Uterus (tissue), 3 donors: ENCODE measurements at regions not wholly inside any gene's neighbourhood (a gene's known extent, or its start where the extent isn't known, plus 50 kb on each side); places are given as distances from the start of the nearest gene placed in this dataset.

Experiments
- DNase-seq, 2 donors: peaks; one replicate each; pipeline ENCODE4 v3.0.0-alpha.2; 2019 to 2020
- H3K27ac ChIP-seq, 2 donors: fragments of 200-600 bp; sonication (generic); 1 replicate in 1 of 2; 2 replicates in 1 of 2; pipeline ENCODE4 v1.5.1; 2016 to 2018
- H3K27me3 ChIP-seq, 2 donors: fragments of 200-600 bp; sonication (generic); one replicate each; pipeline ENCODE4 v1.5.1; 2018 to 2019; ENCODE audit warnings: control low read depth in 1 of 2
- H3K36me3 ChIP-seq, 2 donors: fragments of 200-600 bp; sonication (generic); one replicate each; pipeline ENCODE4 v1.5.1; 2019; ENCODE audit warnings: control low read depth in 1 of 2
- H3K4me1 ChIP-seq, 2 donors: fragments of 200-600 bp; sonication (generic); one replicate each; pipeline ENCODE4 v1.5.1; 2018 to 2019; ENCODE audit warnings: control low read depth in 1 of 2
- H3K4me3 ChIP-seq, 2 donors: fragments of 200-600 bp; sonication (generic); 1 replicate in 1 of 2; 2 replicates in 1 of 2; pipeline ENCODE4 v1.5.1; 2018 to 2019; ENCODE audit warnings: mild to moderate bottlenecking in 1 of 2
- H3K9me3 ChIP-seq, 2 donors: fragments of 200-600 bp; sonication (generic); one replicate each; pipeline ENCODE4 v1.5.1; 2019; ENCODE audit warnings: control low read depth in 1 of 2
- CTCF ChIP-seq, 4 experiments: fragments of 200-600 bp in 2 of 4; fragments of 450-650 bp in 2 of 4; sonication (generic) in 2 of 4; IDR thresholded peaks; one replicate each; pipeline ENCODE4 v1.5.1; 2016 to 2019; ENCODE audit warnings: antibody characterized with exemption in 4 of 4, mild to moderate bottlenecking in 2 of 4, moderate library complexity in 1 of 4
- POLR2A ChIP-seq, 2 donors: fragments of 450-650 bp; IDR thresholded peaks; one replicate each; pipeline ENCODE4 v1.6.1; 2016; ENCODE audit warnings: antibody characterized with exemption in 2 of 2, mild to moderate bottlenecking in 1 of 2, moderate library complexity in 1 of 2
- intact Hi-C: fragments of 100-400 bp; cut with DNase I; formaldehyde crosslinking; loops from one replicate; pipeline ENCODE4 v1.15.1; 2023; ENCODE audit warnings: low total_unique reads
- donor health status: DM: yes; HTN: yes; CAD: no.

DNA sequence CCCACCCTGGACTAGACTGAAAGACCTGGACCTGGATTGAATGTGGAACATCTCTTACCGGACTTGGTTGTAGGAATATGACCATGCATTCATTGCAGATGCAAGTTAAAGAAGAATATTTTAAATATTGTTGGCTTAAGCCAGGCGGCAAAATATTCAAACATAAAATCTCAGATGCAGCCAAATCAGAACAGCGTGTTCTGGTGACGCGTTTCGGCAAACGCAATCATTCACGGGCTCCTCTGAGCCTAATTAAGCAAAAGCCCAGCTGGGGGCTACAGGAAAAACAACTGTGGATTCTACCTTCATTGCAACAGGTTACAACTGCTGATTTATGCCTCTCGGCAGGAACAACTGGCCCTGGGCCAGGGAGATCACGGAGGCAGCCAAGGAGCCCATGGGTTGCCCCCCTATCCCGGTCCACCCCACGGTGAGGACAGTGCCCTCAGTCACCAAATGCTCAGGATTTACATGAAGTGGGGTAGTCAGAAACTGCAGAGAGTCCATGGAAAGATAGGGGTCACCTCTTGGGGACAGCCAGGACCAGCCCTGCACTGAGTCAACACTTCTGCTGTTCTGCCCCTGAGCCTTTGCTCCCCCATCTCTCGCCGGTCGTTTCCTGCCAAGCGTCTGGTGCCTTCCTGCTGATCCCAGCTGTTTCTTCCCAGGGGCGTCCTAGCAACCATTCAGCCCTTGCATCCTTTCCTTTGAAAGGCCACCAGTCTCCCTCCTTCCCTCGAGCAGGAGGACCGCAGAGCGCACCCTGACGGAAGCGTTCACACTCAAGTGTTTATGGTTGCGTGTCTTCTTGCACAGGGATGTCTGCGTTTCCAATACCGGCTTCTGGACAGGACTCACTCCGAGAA, 64.4 kb upstream of the SFMBT2 start:
- Histone ChIP-seq H3K4me1 (no peaks in the 10 kb centered on the region), H3K4me3 (no peak overlapping the region), H3K27me3 (no peaks in the 10 kb centered on the region), H3K36me3 (no peaks in the 10 kb centered on the region), H3K9me3 (no peaks in the 10 kb centered on the region), H3K27ac (no peak overlapping the region)
- peak in 1 of 2 donors; percentile 31 for DNase-seq
- intact Hi-C loops, result no loop called here
- TF ChIP-seq CTCF (IDR thresholded peaks at IDR 0.05) (no peak), POLR2A (IDR thresholded peaks at IDR 0.05) (no peak)

GRCh38 chr10:7474388-7474787, 63.6 kb upstream of the SFMBT2 start:
- no peak overlapping the region for H3K4me3 ChIP-seq
- H3K36me3 ChIP-seq, result no peaks in the 10 kb centered on the region
- H3K27ac ChIP-seq, result no peak overlapping the region
- DNase-seq, result no peak
- H3K9me3 ChIP-seq, result no peaks in the 10 kb centered on the region
- H3K4me1 ChIP-seq, result no peaks in the 10 kb centered on the region
- TF ChIP-seq CTCF (IDR thresholded peaks at IDR 0.05), result no peak
- no peak for TF ChIP-seq POLR2A (IDR thresholded peaks at IDR 0.05)
- intact Hi-C loops, result no loop called here
- no peaks in the 10 kb centered on the region for H3K27me3 ChIP-seq

DNA sequence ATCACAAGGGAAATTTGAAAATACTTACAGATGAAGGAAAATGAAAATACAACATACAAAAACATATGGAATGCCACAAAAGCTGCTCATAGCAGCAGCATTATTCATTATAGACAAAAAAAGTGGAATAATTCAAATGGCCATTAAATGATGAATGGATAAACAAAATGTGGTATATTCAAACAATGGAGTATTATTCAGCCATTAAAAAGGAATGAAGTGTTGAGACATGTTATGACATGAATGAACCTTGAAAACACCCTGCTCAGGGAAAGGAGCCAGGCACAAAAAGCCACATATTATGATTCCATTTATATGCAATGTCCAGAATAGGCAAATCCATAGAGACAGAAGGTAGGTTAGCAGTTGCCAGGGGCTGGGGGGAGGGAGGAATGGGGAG, 62.6 kb upstream of the SFMBT2 start:
- Histone ChIP-seq H3K4me1 (no peaks in the 10 kb centered on the region), H3K27me3 (no peaks in the 10 kb centered on the region), H3K36me3 (no peaks in the 10 kb centered on the region), H3K9me3 (no peaks in the 10 kb centered on the region), H3K4me3 (no peak overlapping the region), H3K27ac (no peak overlapping the region)
- TF ChIP-seq CTCF (IDR thresholded peaks at IDR 0.05) (no peak), POLR2A (IDR thresholded peaks at IDR 0.05) (no peak)
- DNase-seq, result no peak
- intact Hi-C loops, result no loop called here

DNA sequence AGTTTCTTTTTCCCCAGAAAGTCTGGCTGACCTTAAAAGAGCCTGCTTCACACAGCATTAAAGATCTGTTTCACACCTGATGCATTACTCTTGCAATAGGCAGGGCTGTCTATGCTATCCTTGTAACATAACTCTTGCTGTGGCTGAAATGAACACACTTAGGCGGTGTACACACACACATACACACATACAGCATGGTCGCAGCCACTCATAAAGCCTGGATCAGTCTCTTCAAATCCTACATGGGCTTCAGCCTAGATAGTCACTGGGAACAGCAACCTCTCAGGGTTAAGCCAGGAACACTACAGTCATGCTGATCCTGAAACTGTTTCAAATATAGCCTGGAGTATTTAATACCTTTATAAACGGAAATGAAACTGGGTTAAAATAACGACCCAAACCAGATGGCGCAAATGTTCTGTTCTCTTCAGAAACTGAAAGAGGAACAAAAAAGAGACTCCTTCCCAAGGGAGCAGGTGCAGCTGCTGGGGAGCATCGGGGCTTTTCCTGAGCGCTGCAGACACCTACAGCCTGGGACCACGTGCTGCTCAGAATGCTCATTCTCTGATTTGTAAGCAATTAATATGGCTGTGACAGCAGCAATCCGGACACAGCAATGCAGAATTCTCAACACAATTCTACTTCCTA, 61.0 kb upstream of the SFMBT2 start:
- Histone ChIP-seq H3K27me3 (no peaks in the 10 kb centered on the region), H3K27ac (no peak overlapping the region), H3K4me1 (no peaks in the 10 kb centered on the region), H3K4me3 (no peak overlapping the region), H3K9me3 (no peaks in the 10 kb centered on the region), H3K36me3 (no peaks in the 10 kb centered on the region)
- TF ChIP-seq CTCF (IDR thresholded peaks at IDR 0.05) (no peak), POLR2A (IDR thresholded peaks at IDR 0.05) (no peak)
- intact Hi-C loops, result no loop called here
- no peak for DNase-seq

DNA sequence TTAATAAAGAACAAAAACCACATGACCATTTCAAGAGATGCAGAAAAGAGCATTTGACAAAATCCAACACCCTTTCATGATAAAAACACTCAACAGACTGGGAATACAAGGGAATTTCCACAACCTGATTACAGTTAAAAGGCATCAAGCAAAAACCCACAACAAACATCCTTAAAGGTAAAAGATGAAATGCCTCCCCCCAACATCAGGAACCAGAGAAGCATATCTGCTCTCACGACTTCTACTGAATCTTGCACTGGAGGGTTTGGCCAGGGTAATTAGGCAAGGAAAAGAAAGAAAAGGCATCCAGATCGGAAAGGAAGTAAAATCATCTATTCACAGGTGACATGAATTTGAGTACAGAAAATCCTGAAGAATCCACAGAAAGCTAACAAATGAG, 59.5 kb upstream of the SFMBT2 start:
- intact Hi-C loops, result no loop called here
- Histone ChIP-seq H3K9me3 (no peaks in the 10 kb centered on the region), H3K4me1 (no peaks in the 10 kb centered on the region), H3K36me3 (no peaks in the 10 kb centered on the region), H3K4me3 (no peak overlapping the region), H3K27ac (no peak overlapping the region), H3K27me3 (no peaks in the 10 kb centered on the region)
- TF ChIP-seq POLR2A (IDR thresholded peaks at IDR 0.05) (no peak), CTCF (IDR thresholded peaks at IDR 0.05) (no peak)
- DNase-seq, result no peak
